ENCODE measurements at regions not wholly inside any gene's neighbourhood (a gene's known extent, or its start where the extent isn't known, plus 50 kb on each side); places are given as distances from the start of the nearest gene placed in this dataset.
A peak's percentile ranks its signal among the peaks of the same experiment; 100 is the strongest.

DNA sequence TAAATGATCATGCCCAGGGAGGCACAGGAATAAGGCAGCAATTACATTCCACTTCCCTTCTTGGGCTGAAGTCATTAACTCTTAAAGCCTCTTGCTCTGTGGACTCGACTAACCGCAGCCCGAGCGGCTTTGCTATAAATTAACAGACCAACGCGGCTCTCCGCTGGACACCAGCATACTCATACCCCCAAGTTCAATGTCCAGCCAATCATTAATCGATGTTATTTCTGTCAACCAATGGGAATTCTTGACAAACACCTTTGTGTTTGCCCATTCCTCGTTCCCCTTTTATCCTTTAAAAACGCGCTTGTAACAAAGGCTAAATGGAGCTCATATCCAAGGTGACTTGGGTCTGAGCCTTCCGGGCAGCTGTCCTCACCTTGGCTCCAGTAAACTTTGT is 183.1 kb upstream of the RALGAPA2 start (continued):
- TF ChIP-seq, protein P1, sequence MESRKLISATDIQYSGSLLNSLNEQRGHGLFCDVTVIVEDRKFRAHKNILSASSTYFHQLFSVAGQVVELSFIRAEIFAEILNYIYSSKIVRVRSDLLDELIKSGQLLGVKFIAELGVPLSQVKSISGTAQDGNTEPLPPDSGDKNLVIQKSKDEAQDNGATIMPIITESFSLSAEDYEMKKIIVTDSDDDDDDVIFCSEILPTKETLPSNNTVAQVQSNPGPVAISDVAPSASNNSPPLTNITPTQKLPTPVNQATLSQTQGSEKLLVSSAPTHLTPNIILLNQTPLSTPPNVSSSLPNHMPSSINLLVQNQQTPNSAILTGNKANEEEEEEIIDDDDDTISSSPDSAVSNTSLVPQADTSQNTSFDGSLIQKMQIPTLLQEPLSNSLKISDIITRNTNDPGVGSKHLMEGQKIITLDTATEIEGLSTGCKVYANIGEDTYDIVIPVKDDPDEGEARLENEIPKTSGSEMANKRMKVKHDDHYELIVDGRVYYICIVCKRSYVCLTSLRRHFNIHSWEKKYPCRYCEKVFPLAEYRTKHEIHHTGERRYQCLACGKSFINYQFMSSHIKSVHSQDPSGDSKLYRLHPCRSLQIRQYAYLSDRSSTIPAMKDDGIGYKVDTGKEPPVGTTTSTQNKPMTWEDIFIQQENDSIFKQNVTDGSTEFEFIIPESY (CRISPR knock-in tag; IDR thresholded peaks at IDR 0.05): no peak
- TF ChIP-seq TBX2 (CRISPR knock-in tag; IDR thresholded peaks at IDR 0.05; ENCODE audit: borderline replicate concordance): peak; percentile 13; the same call in 1 of the 2 replicates
- TF ChIP-seq TAF1 (CRISPR knock-in tag; IDR thresholded peaks at IDR 0.05): 0 out of 2 replicates have a peak, but pooled peaks have one; percentile 12
- no peak for TF ChIP-seq RARA (CRISPR knock-in tag; IDR thresholded peaks at IDR 0.05)
- TF ChIP-seq MXI1 (IDR thresholded peaks at IDR 0.05; ENCODE audit: borderline replicate concordance, low read depth, low read length): no peak
- TF ChIP-seq SOX13 (IDR thresholded peaks at IDR 0.05): no peak
- TF ChIP-seq SOX13 (CRISPR knock-in tag; conservative IDR thresholded peaks at IDR 0.05 in 1 of 2, IDR thresholded peaks at IDR 0.05 in 1 of 2): peak in 1 of 2 experiments; percentile 62; a peak in 2 of 4 replicates
- TF ChIP-seq PHF21A (CRISPR knock-in tag; IDR thresholded peaks at IDR 0.05): peak; percentile 65
- no peak for TF ChIP-seq IKZF4 (CRISPR knock-in tag; IDR thresholded peaks at IDR 0.05; ENCODE audit: borderline replicate concordance, low read depth, not compliant biosample characterization)
- TF ChIP-seq, protein P2, sequence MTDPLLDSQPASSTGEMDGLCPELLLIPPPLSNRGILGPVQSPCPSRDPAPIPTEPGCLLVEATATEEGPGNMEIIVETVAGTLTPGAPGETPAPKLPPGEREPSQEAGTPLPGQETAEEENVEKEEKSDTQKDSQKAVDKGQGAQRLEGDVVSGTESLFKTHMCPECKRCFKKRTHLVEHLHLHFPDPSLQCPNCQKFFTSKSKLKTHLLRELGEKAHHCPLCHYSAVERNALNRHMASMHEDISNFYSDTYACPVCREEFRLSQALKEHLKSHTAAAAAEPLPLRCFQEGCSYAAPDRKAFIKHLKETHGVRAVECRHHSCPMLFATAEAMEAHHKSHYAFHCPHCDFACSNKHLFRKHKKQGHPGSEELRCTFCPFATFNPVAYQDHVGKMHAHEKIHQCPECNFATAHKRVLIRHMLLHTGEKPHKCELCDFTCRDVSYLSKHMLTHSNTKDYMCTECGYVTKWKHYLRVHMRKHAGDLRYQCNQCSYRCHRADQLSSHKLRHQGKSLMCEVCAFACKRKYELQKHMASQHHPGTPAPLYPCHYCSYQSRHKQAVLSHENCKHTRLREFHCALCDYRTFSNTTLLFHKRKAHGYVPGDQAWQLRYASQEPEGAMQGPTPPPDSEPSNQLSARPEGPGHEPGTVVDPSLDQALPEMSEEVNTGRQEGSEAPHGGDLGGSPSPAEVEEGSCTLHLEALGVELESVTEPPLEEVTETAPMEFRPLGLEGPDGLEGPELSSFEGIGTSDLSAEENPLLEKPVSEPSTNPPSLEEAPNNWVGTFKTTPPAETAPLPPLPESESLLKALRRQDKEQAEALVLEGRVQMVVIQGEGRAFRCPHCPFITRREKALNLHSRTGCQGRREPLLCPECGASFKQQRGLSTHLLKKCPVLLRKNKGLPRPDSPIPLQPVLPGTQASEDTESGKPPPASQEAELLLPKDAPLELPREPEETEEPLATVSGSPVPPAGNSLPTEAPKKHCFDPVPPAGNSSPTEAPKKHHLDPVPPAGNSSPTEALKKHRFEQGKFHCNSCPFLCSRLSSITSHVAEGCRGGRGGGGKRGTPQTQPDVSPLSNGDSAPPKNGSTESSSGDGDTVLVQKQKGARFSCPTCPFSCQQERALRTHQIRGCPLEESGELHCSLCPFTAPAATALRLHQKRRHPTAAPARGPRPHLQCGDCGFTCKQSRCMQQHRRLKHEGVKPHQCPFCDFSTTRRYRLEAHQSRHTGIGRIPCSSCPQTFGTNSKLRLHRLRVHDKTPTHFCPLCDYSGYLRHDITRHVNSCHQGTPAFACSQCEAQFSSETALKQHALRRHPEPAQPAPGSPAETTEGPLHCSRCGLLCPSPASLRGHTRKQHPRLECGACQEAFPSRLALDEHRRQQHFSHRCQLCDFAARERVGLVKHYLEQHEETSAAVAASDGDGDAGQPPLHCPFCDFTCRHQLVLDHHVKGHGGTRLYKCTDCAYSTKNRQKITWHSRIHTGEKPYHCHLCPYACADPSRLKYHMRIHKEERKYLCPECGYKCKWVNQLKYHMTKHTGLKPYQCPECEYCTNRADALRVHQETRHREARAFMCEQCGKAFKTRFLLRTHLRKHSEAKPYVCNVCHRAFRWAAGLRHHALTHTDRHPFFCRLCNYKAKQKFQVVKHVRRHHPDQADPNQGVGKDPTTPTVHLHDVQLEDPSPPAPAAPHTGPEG (CRISPR knock-in tag; IDR thresholded peaks at IDR 0.05): no peak
